ENCODE measurements at regions not wholly inside any gene's neighbourhood (a gene's known extent, or its start where the extent isn't known, plus 50 kb on each side); places are given as distances from the start of the nearest gene placed in this dataset.
A peak's percentile ranks its signal among the peaks of the same experiment; 100 is the strongest.

DNA sequence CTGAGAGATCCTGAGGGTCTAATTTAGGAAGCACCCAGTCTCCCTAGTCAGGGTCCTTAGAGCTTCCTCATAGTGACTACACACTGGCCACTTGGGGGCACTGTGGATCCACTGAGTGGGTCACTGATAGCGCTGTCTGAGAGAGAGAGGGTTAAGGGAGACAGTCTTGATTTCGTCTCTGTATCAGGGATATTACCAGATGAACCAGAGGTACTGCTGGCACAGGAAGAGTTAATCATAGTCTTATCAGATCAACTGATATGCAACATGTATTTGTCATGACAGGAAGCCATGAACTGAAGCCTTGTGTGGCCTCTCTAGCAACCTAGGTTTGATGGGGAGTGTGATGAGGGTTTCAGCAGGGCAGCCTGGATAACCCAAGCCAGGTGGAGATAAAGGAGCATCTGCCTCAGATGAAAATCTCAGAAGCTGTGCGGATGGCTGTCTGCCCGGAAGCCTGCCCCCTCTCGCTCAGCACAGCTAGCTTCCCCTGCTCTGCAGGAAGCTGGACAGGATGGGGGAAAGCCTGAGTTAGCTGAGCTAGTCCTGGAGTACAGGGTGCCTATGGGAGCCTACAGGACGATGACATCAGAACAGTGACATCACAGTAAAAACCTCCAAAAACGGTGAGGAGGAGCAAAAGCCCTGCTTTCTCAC, 214.0 kb upstream of the PRSS1 start:
- peaks cover 31% of the 10 kb centered on the region for H3K4me1 ChIP-seq (replicated peaks; ENCODE audit: insufficient read depth)
- peak; percentile 84 to 89 for DNase-seq
- CTCF ChIA-PET = interaction anchor here (0.5 to 2.7 kb wide), 26 partner anchors 15 to 467 kb away, joined by 3 to 42 read pairs (median 4); no protein-coding TSS in a partner anchor
- TF ChIP-seq EZH2 (IDR thresholded peaks at IDR 0.05; ENCODE audit: low read depth) = no peak
- TF ChIP-seq, protein P1, sequence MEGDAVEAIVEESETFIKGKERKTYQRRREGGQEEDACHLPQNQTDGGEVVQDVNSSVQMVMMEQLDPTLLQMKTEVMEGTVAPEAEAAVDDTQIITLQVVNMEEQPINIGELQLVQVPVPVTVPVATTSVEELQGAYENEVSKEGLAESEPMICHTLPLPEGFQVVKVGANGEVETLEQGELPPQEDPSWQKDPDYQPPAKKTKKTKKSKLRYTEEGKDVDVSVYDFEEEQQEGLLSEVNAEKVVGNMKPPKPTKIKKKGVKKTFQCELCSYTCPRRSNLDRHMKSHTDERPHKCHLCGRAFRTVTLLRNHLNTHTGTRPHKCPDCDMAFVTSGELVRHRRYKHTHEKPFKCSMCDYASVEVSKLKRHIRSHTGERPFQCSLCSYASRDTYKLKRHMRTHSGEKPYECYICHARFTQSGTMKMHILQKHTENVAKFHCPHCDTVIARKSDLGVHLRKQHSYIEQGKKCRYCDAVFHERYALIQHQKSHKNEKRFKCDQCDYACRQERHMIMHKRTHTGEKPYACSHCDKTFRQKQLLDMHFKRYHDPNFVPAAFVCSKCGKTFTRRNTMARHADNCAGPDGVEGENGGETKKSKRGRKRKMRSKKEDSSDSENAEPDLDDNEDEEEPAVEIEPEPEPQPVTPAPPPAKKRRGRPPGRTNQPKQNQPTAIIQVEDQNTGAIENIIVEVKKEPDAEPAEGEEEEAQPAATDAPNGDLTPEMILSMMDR (conservative IDR thresholded peaks at IDR 0.05) = peak; percentile 98
- no peaks in the 10 kb centered on the region for H3K27me3 ChIP-seq (ENCODE audit: insufficient read depth, low read depth)
- no peaks in the 10 kb centered on the region for H3K36me3 ChIP-seq (ENCODE audit: low read depth)
- no peak overlapping the region for H3K4me3 ChIP-seq
- POLR2A ChIA-PET (ENCODE audit: unreplicated experiment) = interaction anchor here (0.6 kb wide), 1 partner anchor 29 kb away, joined by 3 read pairs; no protein-coding TSS in a partner anchor
- 0 out of 2 replicates have a peak, but pooled peaks cover 3% of the 10 kb centered on the region for H3K9me3 ChIP-seq (ENCODE audit: insufficient read depth, low read depth)
- no TSS peak for BruUV-seq (replicated peaks)
- no peaks in the 10 kb centered on the region; the same call in 1 of the 2 replicates for H4K20me1 ChIP-seq (ENCODE audit: insufficient read depth)
- H3F3A ChIP-seq (ENCODE audit: insufficient read depth, low read depth) = peaks cover 19% of the 10 kb centered on the region
- no peaks in the 10 kb centered on the region for H3K79me2 ChIP-seq (ENCODE audit: low read depth)
- H3K4me2 ChIP-seq = peak overlapping the region; percentile 21
- no peak overlapping the region for H3K27ac ChIP-seq
- no peaks in the 10 kb centered on the region for H3K9me2 ChIP-seq (ENCODE audit: insufficient read depth)
- intact Hi-C loops (cut with micrococcal nuclease; ENCODE audit: unreplicated experiment) = loop anchor here (1.0 to 10.0 kb wide), 20 partner anchors 19 to 680 kb away; partner anchors contain the start of gene TAS2R38
- no peak overlapping the region for H2AFZ ChIP-seq

DNA sequence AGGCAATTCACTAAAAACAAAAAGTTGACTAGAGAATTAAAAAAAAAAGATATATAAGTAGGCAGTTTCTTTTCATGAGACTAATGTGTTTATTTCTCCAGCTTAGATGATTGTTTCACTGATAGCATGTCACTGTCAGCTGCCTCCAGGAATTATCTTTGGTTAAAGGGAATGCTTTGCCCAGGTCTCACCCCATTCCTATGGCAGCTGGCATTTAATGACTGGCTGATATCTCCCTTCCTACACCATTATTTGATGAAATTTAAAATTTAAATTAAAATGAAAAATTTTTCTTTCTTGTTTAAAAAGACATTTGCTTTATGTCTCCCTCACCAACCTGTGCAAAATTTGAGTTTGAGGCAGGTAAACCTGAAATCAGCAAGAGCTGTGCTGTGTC, 214.5 kb upstream of the PRSS1 start:
- ChIA-PET CTCF (interaction anchor here (0.5 to 2.7 kb wide), 24 partner anchors 14 to 468 kb away, joined by 3 to 42 read pairs (median 4); no protein-coding TSS in a partner anchor), POLR2A (ENCODE audit: unreplicated experiment) (no interaction called here)
- H2AFZ ChIP-seq = no peak overlapping the region
- no peak overlapping the region for H3K27ac ChIP-seq
- TF ChIP-seq, protein P1 (conservative IDR thresholded peaks at IDR 0.05) = no peak
- TF ChIP-seq EZH2 (IDR thresholded peaks at IDR 0.05; ENCODE audit: low read depth) = no peak
- H3K9me3 ChIP-seq (ENCODE audit: insufficient read depth, low read depth) = 0 out of 2 replicates have a peak, but pooled peaks cover 3% of the 10 kb centered on the region
- no peaks in the 10 kb centered on the region for H3K79me2 ChIP-seq (ENCODE audit: low read depth)
- no peaks in the 10 kb centered on the region; the same call in 1 of the 2 replicates for H4K20me1 ChIP-seq (ENCODE audit: insufficient read depth)
- H3K9me2 ChIP-seq (ENCODE audit: insufficient read depth) = no peaks in the 10 kb centered on the region
- no peak overlapping the region for H3K4me2 ChIP-seq
- intact Hi-C loops (cut with micrococcal nuclease; ENCODE audit: unreplicated experiment) = loop anchor here (1.0 to 10.0 kb wide), 20 partner anchors 18 to 680 kb away; partner anchors contain the start of gene TAS2R38
- H3K27me3 ChIP-seq (ENCODE audit: insufficient read depth, low read depth) = no peaks in the 10 kb centered on the region
- no peak for DNase-seq
- H3K4me3 ChIP-seq = no peak overlapping the region
- peaks cover 25% of the 10 kb centered on the region for H3K4me1 ChIP-seq (replicated peaks; ENCODE audit: insufficient read depth)
- BruUV-seq (replicated peaks) = no TSS peak
- no peaks in the 10 kb centered on the region for H3K36me3 ChIP-seq (ENCODE audit: low read depth)
- H3F3A ChIP-seq (ENCODE audit: insufficient read depth, low read depth) = peaks cover 14% of the 10 kb centered on the region

DNA sequence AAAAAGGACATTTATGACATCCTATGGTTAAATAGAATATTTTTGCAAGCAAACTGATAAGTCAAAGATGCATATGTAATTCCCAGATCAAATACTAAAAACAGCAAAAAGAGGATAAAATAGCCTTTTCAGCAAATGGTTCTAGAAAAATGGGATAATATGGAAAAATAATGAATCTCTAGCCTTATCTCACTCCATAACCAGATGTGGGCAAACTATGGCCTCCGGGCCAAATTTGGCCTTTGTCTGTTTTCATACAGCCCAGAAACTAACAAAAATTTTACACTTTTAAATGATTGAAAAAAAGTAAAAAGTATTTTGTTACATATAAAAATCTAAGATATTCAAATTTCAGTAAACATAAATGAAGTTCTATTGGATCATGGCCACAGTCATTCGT, 215.4 kb upstream of the PRSS1 start:
- CTCF ChIA-PET = interaction anchor here (1.1 to 2.7 kb wide), 3 partner anchors 23 to 65 kb away, joined by 3 to 14 read pairs (median 3); no protein-coding TSS in a partner anchor
- no peak overlapping the region for H3K4me2 ChIP-seq
- no peak overlapping the region for H3K27ac ChIP-seq
- H3K36me3 ChIP-seq (ENCODE audit: low read depth) = no peaks in the 10 kb centered on the region
- no peak overlapping the region for H3K4me3 ChIP-seq
- H3K9me2 ChIP-seq (ENCODE audit: insufficient read depth) = no peaks in the 10 kb centered on the region
- POLR2A ChIA-PET (ENCODE audit: unreplicated experiment) = no interaction called here
- H3K79me2 ChIP-seq (ENCODE audit: low read depth) = no peaks in the 10 kb centered on the region
- no TSS peak for BruUV-seq (replicated peaks)
- intact Hi-C loops (cut with micrococcal nuclease; ENCODE audit: unreplicated experiment) = loop anchor here (2.0 to 10.0 kb wide), 5 partner anchors 51 to 681 kb away; partner anchors contain the start of gene TAS2R38
- H3F3A ChIP-seq (ENCODE audit: insufficient read depth, low read depth) = peaks cover 8% of the 10 kb centered on the region; the same call in 1 of the 2 replicates
- H3K4me1 ChIP-seq (replicated peaks; ENCODE audit: insufficient read depth) = peaks cover 18% of the 10 kb centered on the region
- H2AFZ ChIP-seq = no peak overlapping the region
- no peaks in the 10 kb centered on the region for H3K27me3 ChIP-seq (ENCODE audit: insufficient read depth, low read depth)
- no peaks in the 10 kb centered on the region; the same call in 1 of the 2 replicates for H4K20me1 ChIP-seq (ENCODE audit: insufficient read depth)
- no peaks in the 10 kb centered on the region for H3K9me3 ChIP-seq (ENCODE audit: insufficient read depth, low read depth)
- no peak for DNase-seq
- TF ChIP-seq, protein P1 (conservative IDR thresholded peaks at IDR 0.05) = no peak
- TF ChIP-seq EZH2 (IDR thresholded peaks at IDR 0.05; ENCODE audit: low read depth) = no peak

Data from PC-9 (cell line).